NCI-H774 (cell line): ENCODE measurements at regions not wholly inside any gene's neighbourhood (a gene's known extent, or its start where the extent isn't known, plus 50 kb on each side); places are given as distances from the start of the nearest gene placed in this dataset.

Source experiments
- DNase-seq: peaks from one replicate; lab custom pipeline; 2025; lab: John Stamatoyannopoulos, UW

- no peak for DNase-seq
Measured at GRCh38 chr20:43306837-43307236, 117.1 kb upstream of the PTPRT start.

DNA sequence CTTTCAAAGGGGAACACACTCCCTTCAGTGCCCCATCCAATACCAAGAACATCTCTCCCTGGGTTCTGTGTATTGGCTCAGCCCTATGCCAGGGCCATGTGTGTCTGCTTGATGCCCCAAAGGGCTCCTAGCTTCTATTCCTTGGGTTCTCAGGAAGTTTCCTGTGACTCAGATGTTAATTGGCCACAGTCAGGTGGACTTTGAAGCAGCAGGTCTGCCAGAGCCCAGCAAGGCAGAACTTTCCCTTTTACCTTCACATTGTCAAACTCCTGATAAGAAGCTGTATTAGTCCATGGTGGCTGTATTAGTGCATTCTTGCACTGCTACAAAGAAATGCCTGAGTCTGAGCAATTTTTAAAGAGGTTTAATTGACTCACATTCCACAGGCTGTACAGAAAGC is 116.0 kb upstream of the PTPRT start:
- DNase-seq: no peak

- no peak for DNase-seq
Measured at GRCh38 chr20:43304598-43304997, 114.9 kb upstream of the PTPRT start.

DNA sequence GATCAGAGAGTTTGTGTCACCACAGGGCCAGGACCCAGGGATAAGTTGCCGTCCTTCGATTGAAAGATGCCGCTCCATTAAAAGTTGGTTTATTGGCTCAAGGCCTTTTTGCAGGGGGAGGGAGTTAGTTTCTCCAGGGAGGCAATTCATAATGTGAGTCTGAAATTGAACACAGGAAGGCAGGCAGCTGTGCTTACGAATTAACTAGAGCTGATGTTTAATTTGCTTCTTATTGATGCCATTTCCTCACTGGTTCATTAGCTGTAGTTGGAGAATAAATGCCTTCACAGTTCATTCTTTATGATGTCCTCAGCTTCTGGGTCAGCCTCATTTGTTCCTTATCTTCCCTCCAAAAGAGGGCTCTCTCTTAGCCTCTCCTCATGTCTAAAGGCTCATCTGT is 113.2 kb upstream of the PTPRT start:
- no peak for DNase-seq

DNA sequence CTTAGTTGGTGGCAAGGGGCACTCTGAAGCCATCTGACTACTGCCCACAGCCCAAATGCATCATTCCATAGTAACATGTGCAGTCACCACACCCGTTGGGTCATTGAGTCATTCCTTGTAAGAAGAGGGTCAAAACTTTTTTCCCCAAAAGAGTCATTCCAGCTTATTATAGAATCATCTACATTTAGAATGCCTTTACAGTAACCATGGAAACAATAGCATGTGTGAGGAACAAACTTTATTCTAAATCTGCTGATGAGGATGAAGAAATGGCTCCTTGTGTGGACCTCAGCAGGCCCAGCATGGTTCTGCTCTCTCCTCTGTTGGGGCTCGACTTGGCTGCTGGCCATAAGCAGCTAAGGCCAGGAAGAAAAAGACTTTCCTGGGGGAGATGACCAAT is 111.2 kb upstream of the PTPRT start:
- DNase-seq: no peak

DNA sequence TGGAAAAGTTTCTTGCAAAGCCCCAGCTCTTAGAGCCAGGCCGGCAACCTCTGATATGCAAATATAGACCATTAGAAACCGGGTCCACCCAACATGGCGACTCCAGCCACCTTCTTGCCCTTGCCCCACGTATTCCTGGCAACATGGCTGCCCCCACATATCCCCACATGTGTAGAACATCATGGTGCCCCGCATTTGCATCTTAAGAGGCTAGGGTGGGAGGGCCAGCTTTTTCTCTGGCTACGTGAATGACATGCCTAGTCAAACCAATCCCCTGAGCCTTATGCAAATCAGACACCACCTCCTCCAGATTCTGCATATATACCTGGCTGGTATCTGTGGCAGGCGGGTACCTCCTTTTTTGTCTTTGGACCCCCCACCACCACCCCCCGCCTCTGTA is 106.1 kb upstream of the PTPRT start:
- no peak for DNase-seq

- DNase-seq: no peak
Measured at GRCh38 chr20:43295263-43295662, 105.6 kb upstream of the PTPRT start.

- no peak for DNase-seq
Measured at GRCh38 chr20:43294031-43294430, 104.3 kb upstream of the PTPRT start.

- DNase-seq: no peak
Measured at GRCh38 chr20:43293068-43293786, 103.5 kb upstream of the PTPRT start.

GRCh38 chr20:43292222-43292621 is 102.5 kb upstream of the PTPRT start:
- no peak for DNase-seq

- DNase-seq: no peak
Measured at GRCh38 chr20:43287637-43288036, 97.9 kb upstream of the PTPRT start.

DNA sequence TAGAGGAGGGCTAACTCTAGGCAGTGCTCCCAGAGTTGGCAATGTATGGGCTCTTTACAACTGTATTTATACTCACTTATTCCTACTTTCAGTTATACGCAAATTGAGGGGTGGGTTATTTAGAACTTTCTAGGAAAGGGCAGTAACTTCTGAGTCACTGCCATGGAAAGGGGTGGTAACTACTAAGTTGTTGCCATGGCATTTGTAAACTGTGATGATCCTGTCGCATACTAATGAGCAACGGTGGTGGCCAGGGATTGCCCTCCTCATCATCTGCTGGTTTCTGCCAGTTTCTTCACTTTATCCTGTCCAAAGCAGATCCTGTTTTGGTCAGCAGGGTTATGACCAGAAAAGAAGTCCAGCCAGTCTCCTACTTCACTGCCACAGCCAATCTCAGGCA is 95.5 kb upstream of the PTPRT start:
- DNase-seq: no peak

GRCh38 chr20:43284486-43284885 is 94.8 kb upstream of the PTPRT start:
- DNase-seq: no peak

DNA sequence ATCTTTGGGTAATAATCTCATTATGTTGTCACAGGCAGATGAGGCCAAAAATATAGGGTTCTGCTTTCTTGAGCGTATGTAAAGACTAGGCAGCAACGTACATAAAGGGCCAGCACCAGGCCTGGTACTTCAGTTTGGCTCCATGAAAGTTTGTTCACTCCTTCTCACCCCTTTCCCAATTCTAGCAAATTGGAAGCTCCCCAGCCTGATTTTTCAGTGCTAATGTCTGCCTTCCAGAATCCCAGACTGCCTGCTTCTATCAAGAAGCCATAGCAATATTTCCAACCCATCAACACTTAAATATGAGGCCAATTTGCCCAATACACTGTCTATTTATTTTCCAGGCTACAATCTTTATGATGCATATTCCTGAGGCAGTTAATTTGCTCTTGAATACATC is 93.4 kb upstream of the PTPRT start:
- DNase-seq: no peak

- no peak for DNase-seq
Measured at GRCh38 chr20:43271980-43272379, 82.3 kb upstream of the PTPRT start.

GRCh38 chr20:43265449-43265848 is 75.7 kb upstream of the PTPRT start:
- no peak for DNase-seq

DNA sequence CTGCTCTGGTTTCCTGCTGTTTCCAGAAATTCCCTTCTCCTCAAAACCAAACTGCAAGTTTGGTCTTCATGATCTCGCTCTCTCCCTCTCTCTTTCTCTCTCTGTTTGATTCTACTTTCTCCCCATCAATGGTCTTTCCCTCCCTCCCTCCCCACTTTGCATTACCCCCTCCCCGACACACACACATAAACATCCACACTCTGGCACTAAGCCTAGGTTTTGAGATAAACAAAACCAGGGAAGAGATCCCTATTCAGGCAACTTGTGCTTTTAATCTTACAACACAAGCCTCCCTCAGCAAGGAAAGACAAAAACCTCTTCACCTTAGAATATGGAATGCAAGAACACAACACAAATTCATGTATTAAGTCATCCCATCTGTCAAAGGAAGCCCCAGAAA is 73.5 kb upstream of the PTPRT start:
- no peak for DNase-seq

- DNase-seq: no peak
Measured at GRCh38 chr20:43262341-43262740, 72.6 kb upstream of the PTPRT start.

GRCh38 chr20:43255877-43256276 is 66.2 kb upstream of the PTPRT start:
- no peak for DNase-seq

- DNase-seq: no peak
Measured at GRCh38 chr20:43252761-43253160, 63.1 kb upstream of the PTPRT start.

GRCh38 chr20:43248341-43248740 is 58.6 kb upstream of the PTPRT start:
- no peak for DNase-seq

DNA sequence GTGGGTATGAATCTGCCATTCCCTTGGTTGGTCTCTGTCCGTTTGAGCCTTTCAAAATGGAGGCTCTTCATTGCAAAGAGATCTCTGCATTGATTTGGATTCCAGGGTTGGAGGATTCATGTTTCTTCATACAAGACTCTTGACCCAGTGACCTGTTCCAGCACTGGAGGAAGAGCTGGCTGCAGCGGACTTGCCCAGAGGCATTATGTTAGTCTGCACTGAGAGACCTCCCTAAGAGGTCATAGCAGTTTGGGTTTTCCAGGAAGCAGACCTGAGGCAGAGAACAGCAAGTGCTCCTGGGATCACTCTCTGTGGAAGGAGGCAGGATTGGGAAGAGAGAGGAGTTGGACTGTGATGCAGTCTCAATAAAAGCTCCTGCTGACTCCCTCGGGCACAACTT is 57.7 kb upstream of the PTPRT start:
- DNase-seq: no peak

DNA sequence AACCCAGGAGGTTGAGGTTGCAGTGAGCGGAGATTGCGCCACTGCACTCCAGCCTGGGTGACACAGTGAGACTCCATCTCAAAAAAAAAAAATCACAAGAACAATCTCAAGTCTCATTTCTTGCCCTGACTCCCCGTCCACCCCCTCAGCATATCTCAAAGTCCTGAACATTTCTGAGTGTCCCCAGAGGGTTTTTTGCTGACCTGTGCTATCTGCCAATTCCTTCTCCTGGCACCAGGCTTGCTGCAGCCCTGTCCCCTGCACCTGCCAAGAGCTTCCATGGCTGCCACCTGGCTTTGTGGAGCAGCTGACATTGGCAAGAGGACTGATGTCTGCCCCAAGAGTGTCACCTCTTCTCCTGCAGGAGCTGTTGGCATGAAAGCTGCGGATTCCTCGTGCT is 54.9 kb upstream of the PTPRT start:
- DNase-seq: no peak

GRCh38 chr20:43243672-43244269 is 54.1 kb upstream of the PTPRT start:
- peak; percentile 50 for DNase-seq
